NCI-H510A (cell line): ENCODE measurements at regions not wholly inside any gene's neighbourhood (a gene's known extent, or its start where the extent isn't known, plus 50 kb on each side); places are given as distances from the start of the nearest gene placed in this dataset.
"Not testable (repeated sequence)": the region's sequence is repeated elsewhere in the genome, so short reads cannot be mapped to it uniquely, and the experiment has no call there.

Experiments
- DNase-seq: peaks from one replicate; lab custom pipeline; 2025; lab: John Stamatoyannopoulos, UW

- no peak for DNase-seq
These were observed 88.3 kb upstream of the KCNQ5 start for GRCh38 chr6:72533606-72534005.

- DNase-seq, result no peak
These were observed 87.6 kb upstream of the KCNQ5 start for GRCh38 chr6:72534236-72534635.

- no peak for DNase-seq
These were observed 86.7 kb upstream of the KCNQ5 start for GRCh38 chr6:72535124-72535523.

GRCh38 chr6:72547020-72547419 lies 74.8 kb upstream of the KCNQ5 start:
- no peak for DNase-seq

GRCh38 chr6:72551470-72551869 lies 70.4 kb upstream of the KCNQ5 start:
- DNase-seq, result no peak

- peak; percentile 10 for DNase-seq
These were observed 68.9 kb upstream of the KCNQ5 start for GRCh38 chr6:72552938-72553337.

- DNase-seq, result peak; percentile 22
These were observed 68.0 kb upstream of the KCNQ5 start for GRCh38 chr6:72553531-72554511.

GRCh38 chr6:72554761-72555221 lies 67.1 kb upstream of the KCNQ5 start:
- DNase-seq, result no peak

- DNase-seq, result no peak
These were observed 62.8 kb upstream of the KCNQ5 start for GRCh38 chr6:72559067-72559466.

- DNase-seq, result no peak
These were observed 62.3 kb upstream of the KCNQ5 start for GRCh38 chr6:72559555-72559954.

- DNase-seq, result no peak
These were observed 60.9 kb upstream of the KCNQ5 start for GRCh38 chr6:72560721-72561593.

- no peak for DNase-seq
These were observed 60.2 kb upstream of the KCNQ5 start for GRCh38 chr6:72561629-72562028.

GRCh38 chr6:72564231-72564630 lies 57.6 kb upstream of the KCNQ5 start:
- no peak for DNase-seq

- not testable (repeated sequence) for DNase-seq
These were observed 49.9 kb upstream of the KCNQ5 start for GRCh38 chr6:72571993-72572392.
